Limb (tissue), 2 donors: ENCODE measurements at regions not wholly inside any gene's neighbourhood (a gene's known extent, or its start where the extent isn't known, plus 50 kb on each side); places are given as distances from the start of the nearest gene placed in this dataset.

Source experiments
- DNase-seq, 2 donors: peaks; one replicate each; pipeline ENCODE4 v3.0.0-alpha.2; 2016; ENCODE audit errors: extremely low spot score in 2 of 2

DNA sequence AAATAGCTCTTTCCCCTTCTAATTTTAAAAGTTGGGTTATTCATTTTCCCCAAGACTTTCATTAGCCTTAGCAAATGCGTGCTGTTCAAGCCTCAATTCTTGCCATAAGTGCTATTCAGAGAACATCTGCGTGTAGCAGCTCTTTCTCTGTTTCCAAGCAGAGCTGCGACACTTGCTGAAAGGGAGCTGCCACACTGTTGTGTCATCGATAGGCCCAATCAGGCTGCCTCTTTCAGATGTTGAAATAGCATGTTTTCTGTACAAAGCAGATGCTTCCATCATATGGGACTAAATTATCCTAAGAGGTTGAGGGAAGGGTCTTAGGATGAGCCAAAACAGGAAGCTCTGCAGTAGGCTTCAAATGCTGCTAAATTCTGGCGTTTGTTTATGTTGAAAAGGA, 220.9 kb upstream of the CDC14C start:
- DNase-seq, result no peak

DNA sequence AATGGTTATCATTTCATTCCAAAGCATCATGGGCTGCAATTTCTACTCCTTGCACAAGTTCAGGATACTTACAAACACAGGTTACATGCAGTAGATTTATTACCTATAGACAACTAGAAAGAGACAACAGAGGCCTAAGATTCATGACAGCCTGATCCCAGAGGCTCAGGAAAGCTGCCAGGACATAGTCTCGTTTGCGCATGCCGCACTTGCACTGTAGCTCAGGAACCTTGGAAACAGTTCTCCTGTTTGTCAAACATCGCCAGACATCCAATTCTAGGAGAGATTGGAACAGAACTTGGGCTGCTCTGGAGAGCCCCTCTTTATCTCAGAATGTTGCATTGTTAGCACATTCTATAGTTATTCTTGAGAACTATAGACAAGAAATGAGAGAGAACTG, 216.2 kb upstream of the CDC14C start:
- peak in 1 of 2 donors; percentile 11 for DNase-seq

DNA sequence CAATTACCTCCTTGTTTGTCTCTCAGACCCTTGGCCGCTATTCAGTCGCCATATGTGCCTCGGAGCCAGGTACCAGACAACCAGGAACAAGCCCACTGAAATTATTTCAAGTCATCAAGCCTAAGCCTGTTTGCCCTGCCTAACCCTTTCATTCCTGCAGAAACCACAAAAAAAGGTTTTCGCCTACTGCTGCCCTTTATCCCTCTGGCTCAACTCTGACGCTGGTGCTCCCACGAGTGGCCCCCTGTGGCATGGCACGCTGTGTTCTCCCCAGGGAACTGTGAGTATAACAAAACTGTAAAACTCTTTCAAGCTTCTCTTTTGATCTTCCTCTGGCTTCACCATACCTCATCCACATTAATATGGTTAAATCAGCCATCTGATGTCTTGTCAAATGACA, 215.7 kb upstream of the CDC14C start:
- no peak for DNase-seq

- DNase-seq, result no peak
Measured at GRCh38 chr7:48710995-48711394, 213.4 kb upstream of the CDC14C start.

GRCh38 chr7:48718731-48719378, 205.5 kb upstream of the CDC14C start:
- no peak for DNase-seq

GRCh38 chr7:48728799-48729198, 195.5 kb upstream of the CDC14C start:
- no peak for DNase-seq

DNA sequence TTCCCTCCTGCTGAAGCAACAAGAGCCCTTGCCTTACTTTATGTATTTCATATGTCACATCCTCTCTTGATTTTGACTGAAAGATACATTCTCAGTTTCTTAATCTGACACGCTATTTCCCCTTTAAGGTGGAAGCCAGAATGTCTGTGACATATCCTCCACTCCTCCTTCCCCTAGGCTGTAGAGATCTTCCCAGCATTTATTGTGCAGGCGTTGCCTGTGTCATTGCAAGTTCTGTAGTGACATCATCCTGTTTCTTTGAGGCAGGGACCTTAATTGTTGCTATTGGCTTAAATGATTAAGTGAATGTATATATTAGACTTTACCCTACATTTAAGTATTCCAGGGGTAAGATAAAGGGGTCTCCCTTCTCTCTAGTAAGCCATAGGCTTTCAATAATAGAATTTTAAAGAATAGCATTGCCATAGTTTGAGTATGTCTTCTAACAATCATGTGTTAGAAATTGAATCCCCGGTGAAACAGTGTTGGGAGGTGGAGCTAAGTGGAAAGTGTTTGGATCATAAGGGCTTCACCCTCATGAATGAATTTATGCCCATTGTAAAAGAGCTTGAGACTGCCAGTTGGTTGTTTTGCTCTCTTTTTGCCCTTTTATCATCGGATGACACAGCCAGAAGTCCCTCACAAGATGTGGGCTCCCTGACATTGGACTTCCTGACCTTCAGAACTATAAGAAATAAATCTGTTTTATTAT, 189.5 kb upstream of the CDC14C start:
- DNase-seq, result no peak

DNA sequence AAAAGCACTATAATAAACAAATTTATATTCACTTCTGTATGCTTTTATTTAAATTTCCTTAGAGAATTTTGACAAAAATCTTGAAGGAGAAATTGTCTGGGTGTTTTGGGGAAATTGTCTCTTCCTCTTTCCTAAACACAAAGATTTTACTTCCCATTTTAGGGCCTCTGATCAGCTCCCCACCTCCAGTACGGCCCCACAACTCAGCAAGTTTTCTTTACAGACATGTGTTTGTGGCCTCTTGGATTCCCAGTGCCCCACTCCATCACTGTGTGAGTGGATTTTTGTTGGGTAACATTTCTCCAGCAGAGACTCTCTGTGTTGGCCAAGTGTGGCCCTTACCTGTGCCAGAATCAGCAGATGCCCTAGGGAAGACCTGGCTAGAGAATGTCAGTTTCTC, 182.8 kb upstream of the CDC14C start:
- DNase-seq, result no peak

- DNase-seq, result no peak
Measured at GRCh38 chr7:48742079-48742798, 182.1 kb upstream of the CDC14C start.

DNA sequence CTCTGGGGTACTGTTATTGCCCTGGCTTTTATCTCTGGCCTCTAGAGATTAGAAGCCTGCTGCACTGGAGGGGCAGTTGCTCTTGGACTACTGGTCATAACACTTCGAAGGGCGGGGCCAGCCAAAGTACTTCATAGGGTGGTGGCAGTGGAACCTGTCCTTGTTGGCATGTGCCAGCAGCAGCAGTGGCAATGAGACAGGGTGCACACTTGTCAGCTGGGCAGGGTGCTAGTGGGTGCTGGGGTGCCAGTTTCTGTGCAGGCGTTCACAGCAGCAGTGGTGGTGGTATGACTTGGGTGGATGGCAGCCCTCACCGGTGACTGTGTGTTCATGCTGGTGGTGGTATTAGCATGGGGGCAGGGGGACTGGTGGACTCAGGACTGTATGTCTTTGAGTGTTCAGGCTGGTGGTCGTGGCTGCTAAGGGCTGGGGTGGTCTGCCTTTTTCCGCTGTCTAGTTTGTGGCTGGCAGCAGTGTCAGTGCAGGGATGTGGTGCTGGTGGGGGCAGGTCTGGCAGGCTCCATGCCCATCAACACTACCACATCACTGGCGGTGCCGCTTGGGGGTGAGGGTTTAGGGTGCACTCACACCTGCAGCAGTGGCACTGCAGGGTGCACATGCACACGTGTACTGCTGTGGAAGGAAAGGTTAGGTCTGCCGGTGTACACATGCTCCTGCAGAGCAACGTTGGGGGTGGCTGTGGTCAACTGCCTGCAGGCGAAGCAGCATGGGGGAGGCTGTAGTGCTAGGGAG, 176.1 kb upstream of the CDC14C start:
- DNase-seq, result no peak

DNA sequence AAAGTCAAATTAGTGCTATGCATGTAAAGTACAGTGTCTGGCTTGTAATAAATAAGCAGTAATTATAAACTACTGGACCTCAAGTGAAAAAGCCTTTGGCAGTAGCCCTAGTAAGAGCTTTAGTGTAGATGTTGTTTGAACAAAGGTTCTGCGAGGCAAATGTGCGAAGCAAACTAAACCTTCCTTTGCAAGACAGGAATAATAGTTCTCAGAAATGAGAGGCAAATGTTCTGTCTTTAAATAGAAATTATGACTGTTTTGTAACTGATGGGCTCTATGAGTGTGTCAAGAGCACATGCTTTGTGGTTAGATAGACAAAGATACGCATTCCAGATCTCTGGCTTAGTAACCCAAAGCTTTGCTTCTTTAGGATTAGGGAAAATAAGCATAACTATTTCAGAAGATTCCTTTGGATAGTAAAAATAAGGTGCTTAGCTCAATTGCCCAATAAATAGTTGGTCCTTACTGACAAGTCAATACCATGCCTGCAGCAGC, 169.2 kb upstream of the CDC14C start:
- DNase-seq, result no peak

- DNase-seq, result no peak
Measured at GRCh38 chr7:48759431-48760080, 164.8 kb upstream of the CDC14C start.

DNA sequence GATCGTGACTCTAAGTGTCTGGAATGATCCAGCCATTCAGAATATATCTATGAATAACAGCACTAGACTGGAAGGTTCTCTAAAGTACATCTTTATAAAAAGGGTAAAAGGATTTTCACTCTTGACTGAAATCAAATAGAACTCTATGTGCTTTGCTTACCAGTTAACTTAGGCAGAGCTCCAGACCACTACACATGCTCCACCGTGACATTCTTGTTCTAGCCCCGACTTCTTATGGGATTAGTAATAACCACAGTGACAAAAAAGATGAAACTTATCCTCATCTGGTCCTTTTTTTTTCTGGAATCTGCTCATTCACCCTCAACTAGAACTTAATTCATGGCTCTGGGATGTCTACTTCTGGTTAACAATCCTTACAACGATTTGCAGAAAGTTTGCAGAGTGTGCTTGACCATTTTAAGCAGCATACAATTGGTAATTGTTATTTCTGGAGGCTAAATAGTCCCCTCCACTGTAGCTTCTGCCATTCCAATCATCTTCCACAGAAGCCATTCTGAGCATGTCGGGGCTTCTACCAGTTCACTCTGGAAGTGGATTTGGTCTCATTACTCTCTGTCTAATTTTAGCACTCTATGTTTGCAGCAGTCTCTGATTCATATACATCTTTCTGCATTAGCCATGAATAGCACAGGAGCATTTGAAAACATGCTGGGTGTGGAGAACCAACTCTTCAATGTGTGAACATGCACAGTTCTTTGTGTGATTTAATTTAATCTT, 163.7 kb upstream of the CDC14C start:
- no peak for DNase-seq

- DNase-seq, result no peak
Measured at GRCh38 chr7:48780862-48781261, 143.5 kb upstream of the CDC14C start.

- DNase-seq, result peak in 1 of 2 donors; percentile 27
Measured at GRCh38 chr7:48781752-48782151, 142.6 kb upstream of the CDC14C start.

DNA sequence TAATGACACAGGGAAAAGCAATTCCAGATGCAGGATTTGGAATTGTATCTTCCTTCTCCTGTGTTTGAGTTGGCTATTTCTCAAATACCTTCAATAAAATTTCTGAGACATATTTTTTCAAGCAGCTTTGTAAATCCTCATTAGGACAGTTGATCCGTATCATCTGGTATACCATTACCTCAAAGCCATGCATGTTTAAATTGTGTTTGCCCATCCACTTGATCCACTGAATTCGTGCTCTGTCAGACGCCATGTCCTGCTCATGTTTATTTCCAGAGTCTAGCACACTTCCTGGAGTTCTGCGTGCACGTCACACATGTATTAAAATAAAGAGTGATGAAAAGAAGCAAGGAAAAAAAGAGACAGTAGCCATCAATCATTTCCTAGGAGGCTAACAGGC, 141.8 kb upstream of the CDC14C start:
- peak in 1 of 2 donors; percentile 24 for DNase-seq

DNA sequence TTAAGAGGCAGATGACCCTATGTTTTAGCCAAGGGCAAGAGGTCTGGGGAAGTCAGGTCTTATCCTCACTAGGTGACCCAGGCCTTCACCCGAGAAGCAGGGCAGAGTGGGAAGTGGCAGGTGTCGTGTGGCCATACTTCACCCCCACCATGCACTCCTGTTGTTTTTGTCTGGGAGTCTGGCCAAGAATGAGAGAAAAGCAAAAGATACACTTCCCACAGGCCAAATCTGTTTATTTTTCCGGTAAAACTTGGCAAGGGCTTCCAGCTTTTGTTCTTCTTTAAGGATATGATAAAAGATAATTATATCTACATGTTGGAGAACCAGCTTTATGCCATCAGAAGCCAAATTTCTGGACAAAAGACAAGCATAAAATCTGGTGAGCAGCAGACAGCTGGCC, 137.4 kb upstream of the CDC14C start:
- DNase-seq, result peak in 1 of 2 donors; percentile 10

GRCh38 chr7:48803250-48803649, 121.1 kb upstream of the CDC14C start:
- no peak for DNase-seq

DNA sequence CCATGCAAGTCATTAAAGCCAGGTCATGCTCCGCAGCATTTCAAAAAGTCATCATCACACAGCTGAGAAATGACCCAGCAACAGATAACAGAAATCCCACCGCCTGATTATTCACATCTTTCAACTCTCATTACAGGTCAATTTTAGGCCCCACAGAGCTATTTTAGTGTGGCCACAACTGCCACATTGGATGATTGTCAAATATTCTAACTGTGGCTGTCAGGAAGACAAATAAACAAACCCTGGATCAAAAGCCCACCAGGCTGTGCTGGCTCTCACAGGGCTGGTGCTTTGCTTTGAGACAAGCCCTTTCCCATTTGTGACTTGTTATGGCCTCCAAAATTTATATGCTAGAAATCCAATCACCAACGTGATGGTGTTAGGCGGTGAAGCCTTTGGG, 117.6 kb upstream of the CDC14C start:
- DNase-seq, result no peak

GRCh38 chr7:48811071-48811470, 113.3 kb upstream of the CDC14C start:
- DNase-seq, result no peak

DNA sequence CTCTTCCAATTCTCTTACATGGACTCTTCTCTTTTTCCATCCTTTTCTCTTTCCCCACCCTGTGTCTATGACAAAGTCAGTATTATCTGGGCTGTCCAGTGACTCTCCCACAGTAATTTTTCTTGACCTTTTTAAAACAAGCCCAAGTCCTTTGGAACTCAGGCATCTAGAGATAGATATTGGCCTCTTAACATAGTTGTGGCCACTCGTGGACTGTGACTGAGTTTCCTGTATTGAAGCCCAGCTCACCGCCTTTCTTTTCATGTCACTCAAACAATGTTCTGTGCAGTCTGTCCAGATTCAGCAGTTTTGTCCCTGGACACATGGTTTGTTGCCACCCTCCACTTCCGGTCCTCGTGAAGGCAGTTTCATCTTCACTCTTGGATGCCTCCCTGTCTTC, 110.9 kb upstream of the CDC14C start:
- DNase-seq, result no peak
